Esophagus squamous epithelium (tissue), 4 donors: ENCODE measurements at regions not wholly inside any gene's neighbourhood (a gene's known extent, or its start where the extent isn't known, plus 50 kb on each side); places are given as distances from the start of the nearest gene placed in this dataset.

ENCODE experiments used
- CTCF ChIP-seq, 6 experiments: fragments of 450-650 bp in 4 of 6; fragments of 200-600 bp in 2 of 6; sonication (generic) in 2 of 6; IDR thresholded peaks; one replicate each; pipeline ENCODE4 v1.5.1; 2016 to 2019; ENCODE audit warnings: antibody characterized with exemption in 6 of 6, mild to moderate bottlenecking in 4 of 6, moderate library complexity in 4 of 6
- POLR2A ChIP-seq, 4 donors: fragments of 450-650 bp; IDR thresholded peaks; one replicate each; pipeline ENCODE4 v1.6.1; 2017; ENCODE audit warnings: antibody characterized with exemption in 4 of 4, mild to moderate bottlenecking in 4 of 4, moderate library complexity in 3 of 4

DNA sequence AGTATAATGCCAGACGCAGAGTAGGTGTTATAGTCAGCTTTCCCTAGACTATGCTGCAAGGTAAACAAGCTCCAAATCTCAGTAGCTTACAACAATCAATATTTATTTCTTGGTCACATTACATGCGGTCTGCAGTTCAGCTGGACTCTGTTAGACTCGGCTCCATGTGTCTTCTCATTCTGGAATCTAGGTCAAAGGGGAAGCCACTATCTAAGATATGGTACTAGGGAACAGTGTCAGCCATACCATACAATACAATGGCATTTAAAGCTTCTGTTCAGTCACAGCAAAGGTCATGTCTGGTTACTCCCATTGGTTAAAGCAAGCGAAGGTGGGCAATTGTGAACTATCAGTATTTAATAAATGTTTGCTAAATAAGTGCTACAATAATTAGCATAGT is 65.3 kb upstream of the SERTM1 start:
- TF ChIP-seq CTCF (IDR thresholded peaks at IDR 0.05) (no peak), POLR2A (IDR thresholded peaks at IDR 0.05) (no peak)
